ENCODE measurements at regions not wholly inside any gene's neighbourhood (a gene's known extent, or its start where the extent isn't known, plus 50 kb on each side); places are given as distances from the start of the nearest gene placed in this dataset.

DNA sequence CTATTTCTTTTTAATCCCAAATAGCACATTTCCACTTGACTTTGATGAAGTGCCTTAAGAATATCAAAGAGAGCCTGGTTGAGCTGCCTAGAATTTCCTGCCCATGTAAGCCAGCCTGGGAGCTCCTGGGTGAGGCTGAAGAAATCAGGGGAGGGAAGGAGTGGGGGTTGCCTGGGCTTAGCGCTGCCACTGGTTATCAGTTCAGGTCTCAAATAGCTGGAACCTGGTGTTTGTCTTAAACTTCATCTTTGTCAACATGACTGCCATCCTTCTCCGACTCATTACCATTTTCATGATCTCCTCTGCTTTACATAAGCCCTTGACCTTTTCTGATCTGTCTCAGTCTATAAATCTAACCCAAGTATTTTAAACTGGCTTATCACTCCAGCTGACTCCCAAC, 151.5 kb downstream of the TTC8 start:
- TF ChIP-seq RNF2 (IDR thresholded peaks at IDR 0.05; ENCODE audit: borderline replicate concordance, low read depth, low read length, missing control alignments, poor library complexity, severe bottlenecking) = no peak
- TF ChIP-seq POLR2A (IDR thresholded peaks at IDR 0.05; ENCODE audit: control extremely low read depth in 1 of 2, low read depth in 2 of 2, low read length in 2 of 2) = no peak
- TF ChIP-seq EP300 (IDR thresholded peaks at IDR 0.05; ENCODE audit: borderline replicate concordance in 1 of 2, low read depth in 2 of 2, low read length in 2 of 2) = no peak
- TF ChIP-seq, protein P1, sequence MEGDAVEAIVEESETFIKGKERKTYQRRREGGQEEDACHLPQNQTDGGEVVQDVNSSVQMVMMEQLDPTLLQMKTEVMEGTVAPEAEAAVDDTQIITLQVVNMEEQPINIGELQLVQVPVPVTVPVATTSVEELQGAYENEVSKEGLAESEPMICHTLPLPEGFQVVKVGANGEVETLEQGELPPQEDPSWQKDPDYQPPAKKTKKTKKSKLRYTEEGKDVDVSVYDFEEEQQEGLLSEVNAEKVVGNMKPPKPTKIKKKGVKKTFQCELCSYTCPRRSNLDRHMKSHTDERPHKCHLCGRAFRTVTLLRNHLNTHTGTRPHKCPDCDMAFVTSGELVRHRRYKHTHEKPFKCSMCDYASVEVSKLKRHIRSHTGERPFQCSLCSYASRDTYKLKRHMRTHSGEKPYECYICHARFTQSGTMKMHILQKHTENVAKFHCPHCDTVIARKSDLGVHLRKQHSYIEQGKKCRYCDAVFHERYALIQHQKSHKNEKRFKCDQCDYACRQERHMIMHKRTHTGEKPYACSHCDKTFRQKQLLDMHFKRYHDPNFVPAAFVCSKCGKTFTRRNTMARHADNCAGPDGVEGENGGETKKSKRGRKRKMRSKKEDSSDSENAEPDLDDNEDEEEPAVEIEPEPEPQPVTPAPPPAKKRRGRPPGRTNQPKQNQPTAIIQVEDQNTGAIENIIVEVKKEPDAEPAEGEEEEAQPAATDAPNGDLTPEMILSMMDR (IDR thresholded peaks at IDR 0.05; ENCODE audit: control extremely low read depth in 1 of 3, insufficient read depth in 1 of 3, low read depth in 1 of 3, low read length in 3 of 3) = no peak
- TF ChIP-seq RAD21 (IDR thresholded peaks at IDR 0.05 in 1 of 2, conservative IDR thresholded peaks at IDR 0.05 in 1 of 2; ENCODE audit: low read depth in 2 of 2, low read length in 2 of 2) = no peak
- no peak for TF ChIP-seq CEBPB (IDR thresholded peaks at IDR 0.05; ENCODE audit: low read depth, low read length)
- no peak for TF ChIP-seq EZH2 (IDR thresholded peaks at IDR 0.05; ENCODE audit: low read depth, low read length, severe bottlenecking)
- TF ChIP-seq MAFK (IDR thresholded peaks at IDR 0.05; ENCODE audit: low read depth, low read length) = no peak
- TF ChIP-seq RFX5 (IDR thresholded peaks at IDR 0.05; ENCODE audit: borderline replicate concordance, low read depth, low read length) = no peak
- TF ChIP-seq SIN3A (conservative IDR thresholded peaks at IDR 0.05 in 1 of 2, IDR thresholded peaks at IDR 0.05 in 1 of 2; ENCODE audit: low read depth in 1 of 2, low read length in 2 of 2) = no peak
- TF ChIP-seq PHF8 (conservative IDR thresholded peaks at IDR 0.05; ENCODE audit: low read depth, low read length) = no peak
- no peak for TF ChIP-seq RBBP5 (IDR thresholded peaks at IDR 0.05; ENCODE audit: borderline replicate concordance, low read depth, low read length)
- TF ChIP-seq, protein P2, sequence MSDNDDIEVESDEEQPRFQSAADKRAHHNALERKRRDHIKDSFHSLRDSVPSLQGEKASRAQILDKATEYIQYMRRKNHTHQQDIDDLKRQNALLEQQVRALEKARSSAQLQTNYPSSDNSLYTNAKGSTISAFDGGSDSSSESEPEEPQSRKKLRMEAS (IDR thresholded peaks at IDR 0.05) = no peak

Data from H1 (cell line).